Keratinocyte (primary cell): ENCODE measurements at regions not wholly inside any gene's neighbourhood (a gene's known extent, or its start where the extent isn't known, plus 50 kb on each side); places are given as distances from the start of the nearest gene placed in this dataset.

Source experiments
- DNase-seq: peaks from one replicate; pipeline ENCODE4 v3.0.0-alpha.2; 2011; ENCODE audit warnings: low read depth, missing footprints, low spot score
- FAIRE-seq: peaks from 2 replicates; lab custom pipeline; 2011; peaks lifted over from hg19 to GRCh38; lab: Jason Lieb, UNC
- H2AFZ ChIP-seq: 2 replicates; pipeline ENCODE4 v1.6.0; 2012; ENCODE audit warnings: low read length, control low read depth, inconsistent platforms; ENCODE audit not compliant: control insufficient read depth
- H3K27ac ChIP-seq: 2 replicates; pipeline ENCODE4 v1.5.1; 2011; ENCODE audit warnings: low read length; ENCODE audit not compliant: control insufficient read depth, insufficient read depth
- H3K27me3 ChIP-seq: 3 replicates; pipeline ENCODE4 v1.6.0; 2011; ENCODE audit warnings: low read length; ENCODE audit not compliant: control insufficient read depth, insufficient read depth; ENCODE audit errors: extremely low read depth
- H3K36me3 ChIP-seq, 2 experiments: 2 replicates in 1 of 2; 3 replicates in 1 of 2; pipeline ENCODE4 v1.5.1; 2011; ENCODE audit warnings: low read length in 2 of 2, mild to moderate bottlenecking in 1 of 2; ENCODE audit not compliant: control insufficient read depth in 2 of 2, insufficient read depth in 2 of 2; ENCODE audit errors: extremely low read depth in 1 of 2
- H3K4me1 ChIP-seq: 3 replicates; pipeline ENCODE4 v1.5.1; 2011; ENCODE audit warnings: low read length; ENCODE audit not compliant: control insufficient read depth, insufficient read depth; ENCODE audit errors: extremely low read depth
- H3K4me2 ChIP-seq: 3 replicates; pipeline ENCODE4 v1.6.0; 2011; ENCODE audit warnings: low read depth, low read length; ENCODE audit not compliant: control insufficient read depth, insufficient read depth; ENCODE audit errors: extremely low read depth
- H3K4me3 ChIP-seq, 3 experiments: fragments of 200-600 bp in 1 of 3; sonication (generic) in 1 of 3; 2 replicates in 2 of 3; 3 replicates in 1 of 3; pipeline ENCODE4 v1.5.1; 2011 to 2016; ENCODE audit warnings: low read length in 3 of 3, mild to moderate bottlenecking in 3 of 3, control low read depth in 2 of 3, inconsistent platforms in 1 of 3, low read depth in 1 of 3, mixed read lengths in 1 of 3, mixed run types in 1 of 3, moderate library complexity in 1 of 3; ENCODE audit not compliant: control insufficient read depth in 2 of 3, insufficient read depth in 2 of 3; ENCODE audit errors: extremely low read depth in 1 of 3
- H3K79me2 ChIP-seq: 2 replicates; pipeline ENCODE4 v1.6.0; 2012; ENCODE audit warnings: low read length; ENCODE audit not compliant: control insufficient read depth, insufficient read depth
- H3K9ac ChIP-seq: 3 replicates; pipeline ENCODE4 v1.6.0; 2011; ENCODE audit warnings: low read length; ENCODE audit not compliant: control insufficient read depth, insufficient read depth; ENCODE audit errors: extremely low read depth
- H3K9me1 ChIP-seq: 3 replicates; pipeline ENCODE4 v1.6.0; 2011; ENCODE audit warnings: low read length; ENCODE audit not compliant: control insufficient read depth, insufficient read depth; ENCODE audit errors: extremely low read depth
- H3K9me3 ChIP-seq: 2 replicates; pipeline ENCODE4 v1.5.1; 2012; ENCODE audit warnings: low read depth, low read length; ENCODE audit not compliant: control insufficient read depth
- H4K20me1 ChIP-seq: 3 replicates; pipeline ENCODE4 v1.6.0; 2011; ENCODE audit warnings: low read length; ENCODE audit not compliant: control insufficient read depth, insufficient read depth; ENCODE audit errors: extremely low read depth
- CTCF ChIP-seq, 3 experiments: IDR thresholded peaks in 1 of 3; conservative IDR thresholded peaks in 1 of 3; optimal IDR thresholded peaks in 1 of 3; 2 replicates in 2 of 3; 3 replicates in 1 of 3; pipeline versions ENCODE3 to v1.5.1; 2011; ENCODE audit warnings: low read length in 3 of 3, mild to moderate bottlenecking in 3 of 3, moderate library complexity in 2 of 3, control low read depth in 1 of 3, inconsistent platforms in 1 of 3; ENCODE audit not compliant: insufficient read depth in 2 of 3; ENCODE audit errors: extremely low read depth in 1 of 3
- EZH2 ChIP-seq: IDR thresholded peaks from one replicate; pipeline ENCODE4 v1.6.1; 2012; ENCODE audit warnings: inconsistent platforms, mild to moderate bottlenecking, low read length, moderate library complexity
- dilution Hi-C: fragments of 300-500 bp; cut with MboI; formaldehyde crosslinking; loops from one replicate; pipeline ENCODE4 v1.7.0; 2020; ENCODE audit warnings: low sequenced_read_pairs; ENCODE audit not compliant: extremely low pct_ligation_motif_present

- FAIRE-seq (no peak), DNase-seq (no peak)
- Histone ChIP-seq H3K4me3 (no peak overlapping the region), H3K27ac (no peak overlapping the region), H3K9me1 (no peaks in the 10 kb centered on the region), H3K79me2 (no peaks in the 10 kb centered on the region), H3K9me3 (no peaks in the 10 kb centered on the region), H3K4me2 (no peak overlapping the region), H4K20me1 (no peaks in the 10 kb centered on the region), H3K4me1 (no peaks in the 10 kb centered on the region), H3K27me3 (no peaks in the 10 kb centered on the region), H2AFZ (no peak overlapping the region), H3K36me3 (no peaks in the 10 kb centered on the region), H3K9ac (no peak overlapping the region)
- TF ChIP-seq CTCF (optimal IDR thresholded peaks at IDR 0.05 in 1 of 3, IDR thresholded peaks at IDR 0.05 in 1 of 3, conservative IDR thresholded peaks at IDR 0.05 in 1 of 3; ENCODE audit: extremely low read depth in 1 of 3, insufficient read depth in 2 of 3, low read length in 3 of 3), result no peak
- TF ChIP-seq EZH2, result no peak
- dilution Hi-C loops, result no loop called here
These were observed 372.6 kb downstream of the FBXO8 start for GRCh38 chr4:173910891-173911290.

- Histone ChIP-seq H3K36me3 (no peaks in the 10 kb centered on the region), H3K9me1 (no peaks in the 10 kb centered on the region), H3K9ac (no peak overlapping the region), H2AFZ (no peak overlapping the region), H3K4me3 (no peak overlapping the region), H3K4me2 (no peak overlapping the region), H4K20me1 (no peaks in the 10 kb centered on the region), H3K4me1 (no peaks in the 10 kb centered on the region), H3K9me3 (no peaks in the 10 kb centered on the region), H3K27me3 (no peaks in the 10 kb centered on the region), H3K27ac (no peak overlapping the region), H3K79me2 (no peaks in the 10 kb centered on the region)
- DNase-seq (no peak), FAIRE-seq (no peak)
- dilution Hi-C loops, result no loop called here
- TF ChIP-seq CTCF (optimal IDR thresholded peaks at IDR 0.05 in 1 of 3, IDR thresholded peaks at IDR 0.05 in 1 of 3, conservative IDR thresholded peaks at IDR 0.05 in 1 of 3; ENCODE audit: extremely low read depth in 1 of 3, insufficient read depth in 2 of 3, low read length in 3 of 3) (no peak), EZH2 (no peak)
These were observed 374.2 kb downstream of the FBXO8 start for GRCh38 chr4:173909294-173909693.
